ENCODE measurements at regions not wholly inside any gene's neighbourhood (a gene's known extent, or its start where the extent isn't known, plus 50 kb on each side); places are given as distances from the start of the nearest gene placed in this dataset.

GRCh38 chr12:60257063-60257462 lies 661.2 kb downstream of the SLC16A7 start:
- DNase-seq (ENCODE audit: insufficient read length, low spot score) (no peak), FAIRE-seq (no peak)
- TF ChIP-seq TAF1 (IDR thresholded peaks at IDR 0.05; ENCODE audit: low read depth, low read length) = no peak
- TF ChIP-seq POU2F2 (IDR thresholded peaks at IDR 0.05; ENCODE audit: low read depth, low read length) = no peak
- no peak for TF ChIP-seq SPI1 (IDR thresholded peaks at IDR 0.05; ENCODE audit: low read depth, low read length)
- no peak for TF ChIP-seq POLR2AphosphoS5 (IDR thresholded peaks at IDR 0.05; ENCODE audit: low read depth, low read length)
- TF ChIP-seq PAX5 (IDR thresholded peaks at IDR 0.05; ENCODE audit: insufficient read depth, low read length, severe bottlenecking) = no peak
- no peak for TF ChIP-seq POLR2A (IDR thresholded peaks at IDR 0.05; ENCODE audit: low read depth, low read length)

- FAIRE-seq (no peak), DNase-seq (ENCODE audit: insufficient read length, low spot score) (no peak)
- TF ChIP-seq PAX5 (IDR thresholded peaks at IDR 0.05; ENCODE audit: insufficient read depth, low read length, severe bottlenecking) = no peak
- TF ChIP-seq POU2F2 (IDR thresholded peaks at IDR 0.05; ENCODE audit: low read depth, low read length) = no peak
- no peak for TF ChIP-seq TAF1 (IDR thresholded peaks at IDR 0.05; ENCODE audit: low read depth, low read length)
- TF ChIP-seq POLR2A (IDR thresholded peaks at IDR 0.05; ENCODE audit: low read depth, low read length) = no peak
- no peak for TF ChIP-seq SPI1 (IDR thresholded peaks at IDR 0.05; ENCODE audit: low read depth, low read length)
- no peak for TF ChIP-seq POLR2AphosphoS5 (IDR thresholded peaks at IDR 0.05; ENCODE audit: low read depth, low read length)
Measured at GRCh38 chr12:60259225-60259624, 663.4 kb downstream of the SLC16A7 start.

GRCh38 chr12:60262378-60262777 lies 666.5 kb downstream of the SLC16A7 start:
- no peak for TF ChIP-seq TAF1 (IDR thresholded peaks at IDR 0.05; ENCODE audit: low read depth, low read length)
- TF ChIP-seq SPI1 (IDR thresholded peaks at IDR 0.05; ENCODE audit: low read depth, low read length) = no peak
- no peak for TF ChIP-seq PAX5 (IDR thresholded peaks at IDR 0.05; ENCODE audit: insufficient read depth, low read length, severe bottlenecking)
- TF ChIP-seq POLR2A (IDR thresholded peaks at IDR 0.05; ENCODE audit: low read depth, low read length) = no peak
- no peak for TF ChIP-seq POLR2AphosphoS5 (IDR thresholded peaks at IDR 0.05; ENCODE audit: low read depth, low read length)
- no peak for FAIRE-seq
- no peak for DNase-seq (ENCODE audit: insufficient read length, low spot score)

GRCh38 chr12:60263161-60263560 lies 667.3 kb downstream of the SLC16A7 start:
- TF ChIP-seq PAX5 (IDR thresholded peaks at IDR 0.05; ENCODE audit: insufficient read depth, low read length, severe bottlenecking) = no peak
- no peak for TF ChIP-seq SPI1 (IDR thresholded peaks at IDR 0.05; ENCODE audit: low read depth, low read length)
- no peak for FAIRE-seq
- no peak for DNase-seq (ENCODE audit: insufficient read length, low spot score)

GRCh38 chr12:60263836-60264493 lies 668.1 kb downstream of the SLC16A7 start:
- FAIRE-seq (no peak), DNase-seq (ENCODE audit: insufficient read length, low spot score) (no peak)
- TF ChIP-seq PAX5 (IDR thresholded peaks at IDR 0.05; ENCODE audit: insufficient read depth, low read length, severe bottlenecking) = no peak
- no peak for TF ChIP-seq SPI1 (IDR thresholded peaks at IDR 0.05; ENCODE audit: low read depth, low read length)
- no peak for TF ChIP-seq TAF1 (IDR thresholded peaks at IDR 0.05; ENCODE audit: low read depth, low read length)
- no peak for TF ChIP-seq POU2F2 (IDR thresholded peaks at IDR 0.05; ENCODE audit: low read depth, low read length)
- no peak for TF ChIP-seq POLR2AphosphoS5 (IDR thresholded peaks at IDR 0.05; ENCODE audit: low read depth, low read length)
- TF ChIP-seq POLR2A (IDR thresholded peaks at IDR 0.05; ENCODE audit: low read depth, low read length) = no peak

GRCh38 chr12:60265741-60266140 lies 669.9 kb downstream of the SLC16A7 start:
- FAIRE-seq = no peak
- no peak for TF ChIP-seq TAF1 (IDR thresholded peaks at IDR 0.05; ENCODE audit: low read depth, low read length)
- no peak for TF ChIP-seq POU2F2 (IDR thresholded peaks at IDR 0.05; ENCODE audit: low read depth, low read length)
- no peak for TF ChIP-seq SPI1 (IDR thresholded peaks at IDR 0.05; ENCODE audit: low read depth, low read length)
- no peak for TF ChIP-seq POLR2AphosphoS5 (IDR thresholded peaks at IDR 0.05; ENCODE audit: low read depth, low read length)
- TF ChIP-seq POLR2A (IDR thresholded peaks at IDR 0.05; ENCODE audit: low read depth, low read length) = no peak
- TF ChIP-seq PAX5 (IDR thresholded peaks at IDR 0.05; ENCODE audit: insufficient read depth, low read length, severe bottlenecking) = no peak
- DNase-seq (ENCODE audit: insufficient read length, low spot score) = no peak

- no peak for DNase-seq (ENCODE audit: insufficient read length, low spot score)
- TF ChIP-seq TAF1 (IDR thresholded peaks at IDR 0.05; ENCODE audit: low read depth, low read length) (no peak), PAX5 (IDR thresholded peaks at IDR 0.05; ENCODE audit: insufficient read depth, low read length, severe bottlenecking) (no peak), POLR2A (IDR thresholded peaks at IDR 0.05; ENCODE audit: low read depth, low read length) (no peak), SPI1 (IDR thresholded peaks at IDR 0.05; ENCODE audit: low read depth, low read length) (no peak), POLR2AphosphoS5 (IDR thresholded peaks at IDR 0.05; ENCODE audit: low read depth, low read length) (no peak), POU2F2 (IDR thresholded peaks at IDR 0.05; ENCODE audit: low read depth, low read length) (no peak)
- no peak for FAIRE-seq
Measured at GRCh38 chr12:60266381-60266852, 670.6 kb downstream of the SLC16A7 start.

GRCh38 chr12:60269611-60270269 lies 673.9 kb downstream of the SLC16A7 start:
- TF ChIP-seq POLR2A (IDR thresholded peaks at IDR 0.05; ENCODE audit: low read depth, low read length) (no peak), SPI1 (IDR thresholded peaks at IDR 0.05; ENCODE audit: low read depth, low read length) (no peak), PAX5 (IDR thresholded peaks at IDR 0.05; ENCODE audit: insufficient read depth, low read length, severe bottlenecking) (no peak), POU2F2 (IDR thresholded peaks at IDR 0.05; ENCODE audit: low read depth, low read length) (no peak), TAF1 (IDR thresholded peaks at IDR 0.05; ENCODE audit: low read depth, low read length) (no peak), POLR2AphosphoS5 (IDR thresholded peaks at IDR 0.05; ENCODE audit: low read depth, low read length) (no peak)
- no peak for DNase-seq (ENCODE audit: insufficient read length, low spot score)
- FAIRE-seq = no peak

GRCh38 chr12:60271816-60272215 lies 676.0 kb downstream of the SLC16A7 start:
- no peak for FAIRE-seq

More at GRCh38 chr12:60271816-60272215, 676.0 kb downstream of the SLC16A7 start:
- TF ChIP-seq PAX5 (IDR thresholded peaks at IDR 0.05; ENCODE audit: insufficient read depth, low read length, severe bottlenecking) (no peak), SPI1 (IDR thresholded peaks at IDR 0.05; ENCODE audit: low read depth, low read length) (no peak), TAF1 (IDR thresholded peaks at IDR 0.05; ENCODE audit: low read depth, low read length) (no peak), POLR2A (IDR thresholded peaks at IDR 0.05; ENCODE audit: low read depth, low read length) (no peak), POLR2AphosphoS5 (IDR thresholded peaks at IDR 0.05; ENCODE audit: low read depth, low read length) (no peak), POU2F2 (IDR thresholded peaks at IDR 0.05; ENCODE audit: low read depth, low read length) (no peak)
- DNase-seq (ENCODE audit: insufficient read length, low spot score) = no peak
